Frontal cortex (tissue), 3 donors: ENCODE measurements at regions not wholly inside any gene's neighbourhood (a gene's known extent, or its start where the extent isn't known, plus 50 kb on each side); places are given as distances from the start of the nearest gene placed in this dataset.

ENCODE experiments used
- DNase-seq, 2 donors: peaks; one replicate each; pipeline ENCODE4 v3.0.0; 2012; ENCODE audit warnings: low spot score in 2 of 2
- FAIRE-seq: peaks from 2 replicates; lab custom pipeline; 2012; peaks lifted over from hg19 to GRCh38; lab: Jason Lieb, UNC
- donor health status: control.
- donor health status: control.
- donor health status: control.

GRCh38 chr17:5812590-5812989 lies 228.3 kb upstream of the NLRP1 start:
- DNase-seq (no peak), FAIRE-seq (no peak)

GRCh38 chr17:5813357-5813756 lies 229.0 kb upstream of the NLRP1 start:
- FAIRE-seq (no peak), DNase-seq (no peak)

- no peak for DNase-seq
- FAIRE-seq = no peak
Observed at GRCh38 chr17:5815396-5815795, 231.1 kb upstream of the NLRP1 start.

GRCh38 chr17:5816491-5817070 lies 232.3 kb upstream of the NLRP1 start:
- DNase-seq = no peak
- FAIRE-seq = no peak

- DNase-seq = no peak
- FAIRE-seq = no peak
Observed at GRCh38 chr17:5817475-5818395, 233.4 kb upstream of the NLRP1 start.

GRCh38 chr17:5819396-5819795 lies 235.1 kb upstream of the NLRP1 start:
- no peak for DNase-seq
- no peak for FAIRE-seq

GRCh38 chr17:5819921-5820685 lies 235.8 kb upstream of the NLRP1 start:
- DNase-seq = no peak
- FAIRE-seq = no peak

GRCh38 chr17:5820721-5821456 lies 236.6 kb upstream of the NLRP1 start:
- no peak for FAIRE-seq

GRCh38 chr17:5821803-5822202 lies 237.5 kb upstream of the NLRP1 start:
- FAIRE-seq (no peak), DNase-seq (no peak)

More at GRCh38 chr17:5820721-5821456, 236.6 kb upstream of the NLRP1 start:
- DNase-seq = no peak

- no peak for FAIRE-seq
- no peak for DNase-seq
Observed at GRCh38 chr17:5822281-5823060, 238.2 kb upstream of the NLRP1 start.

- FAIRE-seq (no peak), DNase-seq (no peak)
Observed at GRCh38 chr17:5823219-5823618, 238.9 kb upstream of the NLRP1 start.

GRCh38 chr17:5825717-5826330 lies 241.5 kb upstream of the NLRP1 start:
- DNase-seq = no peak
- FAIRE-seq = no peak

GRCh38 chr17:5826384-5826783 lies 242.1 kb upstream of the NLRP1 start:
- FAIRE-seq (no peak), DNase-seq (no peak)

- DNase-seq = no peak
- FAIRE-seq = no peak
Observed at GRCh38 chr17:5830921-5831320, 239.3 kb upstream of the WSCD1 start.

GRCh38 chr17:5832886-5833285 lies 237.3 kb upstream of the WSCD1 start:
- no peak for FAIRE-seq
- no peak for DNase-seq

- FAIRE-seq = no peak
- DNase-seq = no peak
Observed at GRCh38 chr17:5837055-5837491, 233.1 kb upstream of the WSCD1 start.

GRCh38 chr17:5838661-5839300 lies 231.4 kb upstream of the WSCD1 start:
- DNase-seq (peak in 1 of 2 donors; percentile 17), FAIRE-seq (no peak)

- FAIRE-seq (peak; percentile 99), DNase-seq (no peak)
Observed at GRCh38 chr17:5840811-5841446, 229.2 kb upstream of the WSCD1 start.
